ENCODE measurements at regions not wholly inside any gene's neighbourhood (a gene's known extent, or its start where the extent isn't known, plus 50 kb on each side); places are given as distances from the start of the nearest gene placed in this dataset.

- ATAC-seq (no peak), DNase-seq (peak in 1 of 4 donors; percentile 67)
- intact Hi-C loops (cut with DNase I): no loop called here
- peaks cover 0 to 53% of the 10 kb centered on the region in 2 donors for H3K9me3 ChIP-seq
- H3K4me3 ChIP-seq: no peak overlapping the region
- no peaks in the 10 kb centered on the region for H3K36me3 ChIP-seq
- H3K27ac ChIP-seq: no peak overlapping the region
- no peak for TF ChIP-seq CTCF (IDR thresholded peaks at IDR 0.05)
- no peaks in the 10 kb centered on the region for H3K27me3 ChIP-seq
- no peaks in the 10 kb centered on the region for H3K4me1 ChIP-seq
These were observed 53.3 kb upstream of the OR4C15 start for GRCh38 chr11:55501014-55501413.

GRCh38 chr11:55503449-55503848 lies 50.8 kb upstream of the OR4C15 start:
- intact Hi-C loops (cut with DNase I): no loop called here
- H3K27ac ChIP-seq: no peak overlapping the region
- H3K4me1 ChIP-seq: no peaks in the 10 kb centered on the region
- no peaks in the 10 kb centered on the region for H3K27me3 ChIP-seq
- no peaks in the 10 kb centered on the region for H3K36me3 ChIP-seq
- H3K4me3 ChIP-seq: no peak overlapping the region
- H3K9me3 ChIP-seq: peaks cover 0 to 41% of the 10 kb centered on the region in 2 donors
- DNase-seq (no peak), ATAC-seq (no peak)
- TF ChIP-seq CTCF (IDR thresholded peaks at IDR 0.05): no peak

All from left lung (tissue), 4 donors.